ENCODE measurements at regions not wholly inside any gene's neighbourhood (a gene's known extent, or its start where the extent isn't known, plus 50 kb on each side); places are given as distances from the start of the nearest gene placed in this dataset.

DNA sequence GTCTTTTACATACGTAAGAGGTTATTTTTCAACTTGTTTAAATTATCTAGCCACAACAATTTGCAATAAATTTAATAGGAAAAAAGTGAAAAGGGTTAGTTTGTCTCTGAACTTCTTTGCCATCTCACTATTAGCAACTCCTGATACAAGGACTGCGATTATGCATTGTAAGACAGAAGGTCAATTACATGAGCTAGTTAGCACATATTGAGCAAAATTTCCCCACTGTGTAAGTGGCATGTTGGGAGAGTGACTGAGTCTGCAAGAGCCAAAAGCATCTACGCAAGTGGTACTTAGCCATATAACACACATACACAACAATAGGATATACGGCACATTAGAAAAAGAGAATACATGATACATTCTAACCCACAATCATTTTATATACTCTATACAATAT, 927.2 kb downstream of the STPG2 start:
- TF ChIP-seq, protein P1, sequence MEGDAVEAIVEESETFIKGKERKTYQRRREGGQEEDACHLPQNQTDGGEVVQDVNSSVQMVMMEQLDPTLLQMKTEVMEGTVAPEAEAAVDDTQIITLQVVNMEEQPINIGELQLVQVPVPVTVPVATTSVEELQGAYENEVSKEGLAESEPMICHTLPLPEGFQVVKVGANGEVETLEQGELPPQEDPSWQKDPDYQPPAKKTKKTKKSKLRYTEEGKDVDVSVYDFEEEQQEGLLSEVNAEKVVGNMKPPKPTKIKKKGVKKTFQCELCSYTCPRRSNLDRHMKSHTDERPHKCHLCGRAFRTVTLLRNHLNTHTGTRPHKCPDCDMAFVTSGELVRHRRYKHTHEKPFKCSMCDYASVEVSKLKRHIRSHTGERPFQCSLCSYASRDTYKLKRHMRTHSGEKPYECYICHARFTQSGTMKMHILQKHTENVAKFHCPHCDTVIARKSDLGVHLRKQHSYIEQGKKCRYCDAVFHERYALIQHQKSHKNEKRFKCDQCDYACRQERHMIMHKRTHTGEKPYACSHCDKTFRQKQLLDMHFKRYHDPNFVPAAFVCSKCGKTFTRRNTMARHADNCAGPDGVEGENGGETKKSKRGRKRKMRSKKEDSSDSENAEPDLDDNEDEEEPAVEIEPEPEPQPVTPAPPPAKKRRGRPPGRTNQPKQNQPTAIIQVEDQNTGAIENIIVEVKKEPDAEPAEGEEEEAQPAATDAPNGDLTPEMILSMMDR (conservative IDR thresholded peaks at IDR 0.05; ENCODE audit: low read depth, low read length) = no peak
- TF ChIP-seq EZH2 (IDR thresholded peaks at IDR 0.05; ENCODE audit: borderline replicate concordance, low read depth, low read length, poor library complexity, severe bottlenecking) = no peak

Data from A673 (cell line).